HEK293 (cell line): ENCODE measurements at regions not wholly inside any gene's neighbourhood (a gene's known extent, or its start where the extent isn't known, plus 50 kb on each side); places are given as distances from the start of the nearest gene placed in this dataset.

ENCODE experiments used
- CTCF ChIA-PET: fragments of 350-600 bp; formaldehyde crosslinking; extraction: SDS; loops from one replicate; lab custom pipeline; 2021; ENCODE audit warnings: antibody characterized with exemption; lab: Yijun Ruan, JAX
- POLR2A ChIA-PET: fragments of 300-600 bp; formaldehyde crosslinking; extraction: SDS; loops from one replicate; lab custom pipeline; 2020; ENCODE audit warnings: antibody characterized with exemption, inconsistent platforms; lab: Yijun Ruan, JAX
- H3K27ac ChIP-seq: fragments of 200-500 bp; sonication (Bioruptor generic); 2 replicates; pipeline ENCODE4 v1.5.1; 2014; ENCODE audit warnings: low read depth, low read length, control low read depth, inconsistent platforms; ENCODE audit errors: extremely low read depth
- H3K36me3 ChIP-seq, 2 experiments: fragments of 200-500 bp in 1 of 2; sonication (Bioruptor generic) in 1 of 2; 1 replicate in 1 of 2; 2 replicates in 1 of 2; pipeline ENCODE4 v1.5.1; 2014 to 2017; ENCODE audit warnings: inconsistent platforms in 2 of 2, low read length in 2 of 2; ENCODE audit not compliant: control insufficient read depth in 2 of 2, insufficient read depth in 1 of 2
- H3K4me1 ChIP-seq: fragments of 200-500 bp; sonication (Bioruptor generic); 2 replicates; pipeline ENCODE4 v1.5.1; 2014; ENCODE audit warnings: mild to moderate bottlenecking, low read length, inconsistent platforms; ENCODE audit not compliant: control insufficient read depth, insufficient read depth
- H3K4me3 ChIP-seq: 2 replicates; pipeline ENCODE4 v1.5.1; 2011; ENCODE audit warnings: low read depth, mild to moderate bottlenecking, control low read depth, low read length, moderate library complexity
- H3K9me3 ChIP-seq: fragments of 200-500 bp; sonication (Bioruptor generic); 2 replicates; pipeline ENCODE4 v1.5.1; 2014; ENCODE audit warnings: low read depth, low read length, inconsistent platforms; ENCODE audit not compliant: control insufficient read depth, insufficient read depth
- AEBP2 ChIP-seq: fragments of 450-650 bp; formaldehyde crosslinking; IDR thresholded peaks from 2 replicates; pipeline ENCODE4 v1.5.1; 2016; ENCODE audit warnings: missing biosample characterization, missing genetic modification characterization, borderline replicate concordance
- CTCF ChIP-seq: fragments of 450-650 bp; formaldehyde crosslinking; IDR thresholded peaks from 2 replicates; pipeline ENCODE4 v1.5.1; 2016; ENCODE audit warnings: missing biosample characterization, missing genetic modification characterization
- REPIN1 ChIP-seq: fragments of 450-650 bp; formaldehyde crosslinking; IDR thresholded peaks from 2 replicates; pipeline ENCODE4 v1.5.1; 2017; ENCODE audit warnings: missing biosample characterization, missing genetic modification characterization, low read depth
- YY2 ChIP-seq: fragments of 450-650 bp; formaldehyde crosslinking; IDR thresholded peaks from 2 replicates; pipeline ENCODE4 v1.5.1; 2016; ENCODE audit warnings: missing biosample characterization, missing genetic modification characterization
- ZBTB26 ChIP-seq: fragments of 450-650 bp; formaldehyde crosslinking; optimal IDR thresholded peaks from 2 replicates; pipeline ENCODE3; 2016; ENCODE audit warnings: missing biosample characterization, mild to moderate bottlenecking, missing genetic modification characterization
- ZNF138 ChIP-seq: fragments of 450-650 bp; formaldehyde crosslinking; IDR thresholded peaks from 2 replicates; pipeline ENCODE4 v1.5.1; 2016; ENCODE audit warnings: missing biosample characterization, missing genetic modification characterization, borderline replicate concordance
- ZNF18 ChIP-seq: fragments of 450-650 bp; formaldehyde crosslinking; IDR thresholded peaks from 2 replicates; pipeline ENCODE4 v1.5.1; 2016; ENCODE audit warnings: missing biosample characterization, missing genetic modification characterization
- ZNF214 ChIP-seq: fragments of 450-650 bp; formaldehyde crosslinking; IDR thresholded peaks from 2 replicates; pipeline ENCODE4 v1.5.1; 2017; ENCODE audit warnings: missing biosample characterization, mild to moderate bottlenecking, missing genetic modification characterization, borderline replicate concordance
- ZNF223 ChIP-seq: fragments of 450-650 bp; formaldehyde crosslinking; IDR thresholded peaks from 2 replicates; pipeline ENCODE4 v1.5.1; 2016; ENCODE audit warnings: missing biosample characterization, missing genetic modification characterization
- ZNF274 ChIP-seq, 2 experiments: fragments of 200-500 bp in 1 of 2; fragments of 450-650 bp in 1 of 2; sonication (Bioruptor generic) in 1 of 2; formaldehyde crosslinking in 1 of 2; IDR thresholded peaks; 2 replicates each; pipeline versions ENCODE4 v1.5.1 to v1.6.1; 2014 to 2016; ENCODE audit warnings: borderline replicate concordance in 1 of 2, inconsistent platforms in 1 of 2, low read length in 1 of 2, missing biosample characterization in 1 of 2, missing genetic modification characterization in 1 of 2
- ZNF311 ChIP-seq: fragments of 450-650 bp; formaldehyde crosslinking; IDR thresholded peaks from 2 replicates; pipeline ENCODE4 v1.5.1; 2017; ENCODE audit warnings: missing biosample characterization, missing genetic modification characterization, borderline replicate concordance
- ZNF341 ChIP-seq: fragments of 450-650 bp; formaldehyde crosslinking; IDR thresholded peaks from 2 replicates; pipeline ENCODE4; 2016; ENCODE audit warnings: low read depth, missing biosample characterization, missing genetic modification characterization
- ZNF433 ChIP-seq: fragments of 450-650 bp; formaldehyde crosslinking; IDR thresholded peaks from 2 replicates; pipeline ENCODE4 v1.5.1; 2016; ENCODE audit warnings: missing biosample characterization, missing genetic modification characterization, low read depth
- ZNF521 ChIP-seq: fragments of 450-650 bp; formaldehyde crosslinking; IDR thresholded peaks from 2 replicates; pipeline ENCODE4 v1.5.1; 2017; ENCODE audit warnings: missing biosample characterization, mild to moderate bottlenecking, missing genetic modification characterization
- ZNF585B ChIP-seq: fragments of 450-650 bp; formaldehyde crosslinking; IDR thresholded peaks from 2 replicates; pipeline ENCODE4 v1.5.1; 2016; ENCODE audit warnings: missing biosample characterization, missing genetic modification characterization
- ZNF600 ChIP-seq: fragments of 450-650 bp; formaldehyde crosslinking; IDR thresholded peaks from 2 replicates; pipeline ENCODE4 v1.5.1; 2016; ENCODE audit warnings: missing biosample characterization, missing genetic modification characterization
- ZSCAN23 ChIP-seq: fragments of 450-650 bp; formaldehyde crosslinking; IDR thresholded peaks from 2 replicates; pipeline ENCODE4 v1.5.1; 2016; ENCODE audit warnings: missing biosample characterization, missing genetic modification characterization
- TF ChIP-seq, protein P1 (sequence below): fragments of 450-650 bp; formaldehyde crosslinking; IDR thresholded peaks from 2 replicates; pipeline ENCODE4 v1.5.1; 2016; ENCODE audit warnings: missing biosample characterization, missing genetic modification characterization, borderline replicate concordance
- TF ChIP-seq, protein P2 (sequence below): fragments of 450-650 bp; formaldehyde crosslinking; IDR thresholded peaks from 2 replicates; pipeline ENCODE4 v1.5.1; 2016; ENCODE audit warnings: missing biosample characterization, missing genetic modification characterization

- H3K27ac ChIP-seq = no peak overlapping the region
- H3K9me3 ChIP-seq = no peaks in the 10 kb centered on the region
- no peaks in the 10 kb centered on the region for H3K4me1 ChIP-seq
- H3K36me3 ChIP-seq = no peaks in the 10 kb centered on the region
- ChIA-PET POLR2A (no interaction called here), CTCF (interaction anchor here (0.6 to 1.7 kb wide), 2 partner anchors 27 to 546 kb away, joined by 3 to 7 read pairs; partner anchors contain the start of gene LRRC70)
- no peak for TF ChIP-seq AEBP2
- TF ChIP-seq ZNF18 (tag by site-specific recombination) = no peak
- TF ChIP-seq, protein P1, sequence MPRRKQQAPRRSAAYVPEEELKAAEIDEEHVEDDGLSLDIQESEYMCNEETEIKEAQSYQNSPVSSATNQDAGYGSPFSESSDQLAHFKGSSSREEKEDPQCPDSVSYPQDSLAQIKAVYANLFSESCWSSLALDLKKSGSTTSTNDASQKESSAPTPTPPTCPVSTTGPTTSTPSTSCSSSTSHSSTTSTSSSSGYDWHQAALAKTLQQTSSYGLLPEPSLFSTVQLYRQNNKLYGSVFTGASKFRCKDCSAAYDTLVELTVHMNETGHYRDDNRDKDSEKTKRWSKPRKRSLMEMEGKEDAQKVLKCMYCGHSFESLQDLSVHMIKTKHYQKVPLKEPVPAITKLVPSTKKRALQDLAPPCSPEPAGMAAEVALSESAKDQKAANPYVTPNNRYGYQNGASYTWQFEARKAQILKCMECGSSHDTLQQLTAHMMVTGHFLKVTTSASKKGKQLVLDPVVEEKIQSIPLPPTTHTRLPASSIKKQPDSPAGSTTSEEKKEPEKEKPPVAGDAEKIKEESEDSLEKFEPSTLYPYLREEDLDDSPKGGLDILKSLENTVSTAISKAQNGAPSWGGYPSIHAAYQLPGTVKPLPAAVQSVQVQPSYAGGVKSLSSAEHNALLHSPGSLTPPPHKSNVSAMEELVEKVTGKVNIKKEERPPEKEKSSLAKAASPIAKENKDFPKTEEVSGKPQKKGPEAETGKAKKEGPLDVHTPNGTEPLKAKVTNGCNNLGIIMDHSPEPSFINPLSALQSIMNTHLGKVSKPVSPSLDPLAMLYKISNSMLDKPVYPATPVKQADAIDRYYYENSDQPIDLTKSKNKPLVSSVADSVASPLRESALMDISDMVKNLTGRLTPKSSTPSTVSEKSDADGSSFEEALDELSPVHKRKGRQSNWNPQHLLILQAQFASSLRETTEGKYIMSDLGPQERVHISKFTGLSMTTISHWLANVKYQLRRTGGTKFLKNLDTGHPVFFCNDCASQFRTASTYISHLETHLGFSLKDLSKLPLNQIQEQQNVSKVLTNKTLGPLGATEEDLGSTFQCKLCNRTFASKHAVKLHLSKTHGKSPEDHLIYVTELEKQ (tag by site-specific recombination) = no peak
- TF ChIP-seq, protein P2, sequence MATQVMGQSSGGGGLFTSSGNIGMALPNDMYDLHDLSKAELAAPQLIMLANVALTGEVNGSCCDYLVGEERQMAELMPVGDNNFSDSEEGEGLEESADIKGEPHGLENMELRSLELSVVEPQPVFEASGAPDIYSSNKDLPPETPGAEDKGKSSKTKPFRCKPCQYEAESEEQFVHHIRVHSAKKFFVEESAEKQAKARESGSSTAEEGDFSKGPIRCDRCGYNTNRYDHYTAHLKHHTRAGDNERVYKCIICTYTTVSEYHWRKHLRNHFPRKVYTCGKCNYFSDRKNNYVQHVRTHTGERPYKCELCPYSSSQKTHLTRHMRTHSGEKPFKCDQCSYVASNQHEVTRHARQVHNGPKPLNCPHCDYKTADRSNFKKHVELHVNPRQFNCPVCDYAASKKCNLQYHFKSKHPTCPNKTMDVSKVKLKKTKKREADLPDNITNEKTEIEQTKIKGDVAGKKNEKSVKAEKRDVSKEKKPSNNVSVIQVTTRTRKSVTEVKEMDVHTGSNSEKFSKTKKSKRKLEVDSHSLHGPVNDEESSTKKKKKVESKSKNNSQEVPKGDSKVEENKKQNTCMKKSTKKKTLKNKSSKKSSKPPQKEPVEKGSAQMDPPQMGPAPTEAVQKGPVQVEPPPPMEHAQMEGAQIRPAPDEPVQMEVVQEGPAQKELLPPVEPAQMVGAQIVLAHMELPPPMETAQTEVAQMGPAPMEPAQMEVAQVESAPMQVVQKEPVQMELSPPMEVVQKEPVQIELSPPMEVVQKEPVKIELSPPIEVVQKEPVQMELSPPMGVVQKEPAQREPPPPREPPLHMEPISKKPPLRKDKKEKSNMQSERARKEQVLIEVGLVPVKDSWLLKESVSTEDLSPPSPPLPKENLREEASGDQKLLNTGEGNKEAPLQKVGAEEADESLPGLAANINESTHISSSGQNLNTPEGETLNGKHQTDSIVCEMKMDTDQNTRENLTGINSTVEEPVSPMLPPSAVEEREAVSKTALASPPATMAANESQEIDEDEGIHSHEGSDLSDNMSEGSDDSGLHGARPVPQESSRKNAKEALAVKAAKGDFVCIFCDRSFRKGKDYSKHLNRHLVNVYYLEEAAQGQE (tag by site-specific recombination) = no peak
- TF ChIP-seq ZNF311 = no peak
- TF ChIP-seq ZSCAN23 (tag by site-specific recombination) = no peak
- no peak for TF ChIP-seq ZBTB26
- no peak for TF ChIP-seq ZNF433 (tag by site-specific recombination)
- no peak for TF ChIP-seq CTCF (tag by site-specific recombination)
- no peak for TF ChIP-seq ZNF521 (tag by site-specific recombination)
- no peak for TF ChIP-seq ZNF138 (tag by site-specific recombination)
- no peak for TF ChIP-seq REPIN1 (tag by site-specific recombination)
- no peak for TF ChIP-seq ZNF274 (IDR thresholded peaks at IDR 0.05; ENCODE audit: low read length)
- no peak for TF ChIP-seq ZNF274 (tag by site-specific recombination; IDR thresholded peaks at IDR 0.05; ENCODE audit: borderline replicate concordance)
- no peak for TF ChIP-seq ZNF600
- no peak for TF ChIP-seq YY2 (tag by site-specific recombination)
- TF ChIP-seq ZNF223 (tag by site-specific recombination) = no peak
- TF ChIP-seq ZNF214 (tag by site-specific recombination) = no peak
- TF ChIP-seq ZNF585B (tag by site-specific recombination) = no peak
- TF ChIP-seq ZNF341 (tag by site-specific recombination) = no peak
- H3K4me3 ChIP-seq = no peak overlapping the region
Observed at GRCh38 chr5:63124266-63124665, 545.6 kb downstream of the LRRC70 start.
